K562 (cell line): ENCODE measurements at regions not wholly inside any gene's neighbourhood (a gene's known extent, or its start where the extent isn't known, plus 50 kb on each side); places are given as distances from the start of the nearest gene placed in this dataset.

Experiments used
- CHCHD3 ChIP-seq: fragments of 250-450 bp; sonication (Bioruptor Pico); IDR thresholded peaks from 2 replicates; pipeline ENCODE4 v2.1.2; 2022; ENCODE audit warnings: mild to moderate bottlenecking
- EP300 ChIP-seq: IDR thresholded peaks from 2 replicates; pipeline ENCODE4 v1.6.1; 2012; ENCODE audit warnings: low read length, improper control_type of control experiment
- GATAD2B ChIP-seq: fragments of 450-650 bp; IDR thresholded peaks from 2 replicates; pipeline ENCODE4 v1.6.1; 2017; ENCODE audit warnings: mild to moderate bottlenecking, borderline replicate concordance
- GTF2F1 ChIP-seq: IDR thresholded peaks from 2 replicates; pipeline ENCODE4 v1.6.1; 2011; ENCODE audit warnings: low read depth, low read length, improper control_type of control experiment
- HBP1 ChIP-seq: fragments of 450-650 bp; formaldehyde crosslinking; IDR thresholded peaks from 2 replicates; pipeline ENCODE4 v1.4.0; 2022; ENCODE audit warnings: missing genetic modification characterization
- KAT2B ChIP-seq: IDR thresholded peaks from one replicate; pipeline ENCODE4 v1.6.1; 2012; ENCODE audit warnings: low read depth, mild to moderate bottlenecking, control low read depth, inconsistent platforms, low read length, moderate library complexity
- PCBP1 ChIP-seq: fragments of 200-400 bp; formaldehyde crosslinking; IDR thresholded peaks from 2 replicates; pipeline ENCODE4 v1.6.1; 2018; ENCODE audit warnings: mild to moderate bottlenecking, low read depth, low read length; ENCODE audit not compliant: poor library complexity, severe bottlenecking
- RFX5 ChIP-seq: IDR thresholded peaks from 2 replicates; pipeline ENCODE4 v1.6.1; 2011; ENCODE audit warnings: low read depth, mild to moderate bottlenecking, improper control_type of control experiment, low read length
- SMAD1 ChIP-seq: fragments of 150-350 bp; IDR thresholded peaks from 2 replicates; pipeline ENCODE4 v1.6.1; 2014; ENCODE audit warnings: low read length, low read depth; ENCODE audit not compliant: partially characterized antibody
- U2AF1 ChIP-seq: fragments of 200-400 bp; formaldehyde crosslinking; optimal IDR thresholded peaks from 2 replicates; pipeline ENCODE3; 2017; ENCODE audit warnings: mild to moderate bottlenecking, low read depth, low read length, moderate library complexity
- ZNF398 ChIP-seq: fragments of 250-450 bp; sonication (Bioruptor Pico); IDR thresholded peaks from 2 replicates; pipeline ENCODE4 v1.8.0; 2021; ENCODE audit warnings: moderate library complexity, mild to moderate bottlenecking, inconsistent platforms
- TF ChIP-seq, protein P1 (sequence below), 3 experiments: IDR thresholded peaks in 2 of 3; conservative IDR thresholded peaks in 1 of 3; 2 replicates each; pipeline ENCODE4 v1.5.1; 2011 to 2012; ENCODE audit warnings: low read length in 3 of 3, mild to moderate bottlenecking in 3 of 3, control low read depth in 2 of 3, improper control_type of control experiment in 1 of 3, inconsistent platforms in 1 of 3, low read depth in 1 of 3, mixed read lengths in 1 of 3, moderate library complexity in 1 of 3; ENCODE audit not compliant: insufficient read depth in 2 of 3

DNA sequence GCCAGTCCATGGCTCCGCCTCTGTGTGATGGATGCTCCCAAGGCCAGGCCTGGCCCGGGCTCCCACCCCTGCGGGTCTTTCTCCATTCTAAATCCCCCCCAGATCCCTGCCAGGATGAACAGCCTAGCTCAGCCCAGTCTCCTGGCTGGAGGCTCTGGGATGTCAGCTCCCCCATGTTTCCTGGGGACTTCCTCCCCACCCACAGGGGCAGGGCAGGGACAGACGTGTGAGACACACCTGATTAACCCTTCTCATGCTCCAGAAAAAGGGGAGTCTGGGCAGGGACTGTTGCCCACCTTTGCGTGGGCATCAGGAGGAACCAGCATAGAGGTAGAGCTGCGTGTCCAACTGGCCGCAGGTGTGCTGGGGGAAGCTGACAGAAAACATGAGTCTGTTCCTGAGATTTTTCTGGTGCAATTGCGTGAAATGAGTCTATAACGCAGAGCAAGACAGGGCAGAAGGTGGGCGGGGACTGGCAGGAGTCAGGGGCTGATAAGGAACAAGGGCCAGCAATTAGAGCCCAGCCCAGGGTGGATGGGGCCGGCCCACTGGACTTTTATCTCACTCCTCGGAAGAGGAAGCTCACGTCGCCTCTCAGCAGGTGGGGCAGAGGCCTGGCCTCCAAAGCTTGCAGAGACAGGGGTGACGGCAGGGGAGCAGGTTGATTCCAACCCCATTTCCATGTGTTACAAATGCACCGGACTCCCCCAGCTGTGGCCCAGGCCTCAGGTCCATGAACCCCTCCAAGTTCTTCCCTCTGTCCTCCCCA lies 238.2 kb downstream of the RBFOX3 start:
- TF ChIP-seq GATAD2B, result no peak
- TF ChIP-seq CHCHD3 (CRISPR knock-in tag), result no peak
- TF ChIP-seq, protein P1, sequence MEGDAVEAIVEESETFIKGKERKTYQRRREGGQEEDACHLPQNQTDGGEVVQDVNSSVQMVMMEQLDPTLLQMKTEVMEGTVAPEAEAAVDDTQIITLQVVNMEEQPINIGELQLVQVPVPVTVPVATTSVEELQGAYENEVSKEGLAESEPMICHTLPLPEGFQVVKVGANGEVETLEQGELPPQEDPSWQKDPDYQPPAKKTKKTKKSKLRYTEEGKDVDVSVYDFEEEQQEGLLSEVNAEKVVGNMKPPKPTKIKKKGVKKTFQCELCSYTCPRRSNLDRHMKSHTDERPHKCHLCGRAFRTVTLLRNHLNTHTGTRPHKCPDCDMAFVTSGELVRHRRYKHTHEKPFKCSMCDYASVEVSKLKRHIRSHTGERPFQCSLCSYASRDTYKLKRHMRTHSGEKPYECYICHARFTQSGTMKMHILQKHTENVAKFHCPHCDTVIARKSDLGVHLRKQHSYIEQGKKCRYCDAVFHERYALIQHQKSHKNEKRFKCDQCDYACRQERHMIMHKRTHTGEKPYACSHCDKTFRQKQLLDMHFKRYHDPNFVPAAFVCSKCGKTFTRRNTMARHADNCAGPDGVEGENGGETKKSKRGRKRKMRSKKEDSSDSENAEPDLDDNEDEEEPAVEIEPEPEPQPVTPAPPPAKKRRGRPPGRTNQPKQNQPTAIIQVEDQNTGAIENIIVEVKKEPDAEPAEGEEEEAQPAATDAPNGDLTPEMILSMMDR (IDR thresholded peaks at IDR 0.05 in 2 of 3, conservative IDR thresholded peaks at IDR 0.05 in 1 of 3; ENCODE audit: insufficient read depth in 2 of 3, low read depth in 1 of 3, low read length in 3 of 3), result no peak
- TF ChIP-seq EP300, result no peak
- TF ChIP-seq PCBP1, result no peak
- TF ChIP-seq ZNF398, result no peak
- TF ChIP-seq HBP1 (CRISPR knock-in tag), result no peak
- no peak for TF ChIP-seq GTF2F1
- TF ChIP-seq SMAD1, result no peak
- no peak for TF ChIP-seq RFX5
- no peak for TF ChIP-seq U2AF1
- no peak for TF ChIP-seq KAT2B
